CD4-positive, alpha-beta T cell treated with Interleukin-12 subunit alpha and Interleukin-12 subunit beta, for 1 hour (primary cell): ENCODE measurements at regions not wholly inside any gene's neighbourhood (a gene's known extent, or its start where the extent isn't known, plus 50 kb on each side); places are given as distances from the start of the nearest gene placed in this dataset.

Experiments
- DNase-seq: peaks from one replicate; pipeline ENCODE4 v3.0.0-alpha.2; 2020

- DNase-seq: no peak
Measured at GRCh38 chr3:130263708-130264107, 81.8 kb upstream of the COL6A5 start.

- no peak for DNase-seq
Measured at GRCh38 chr3:130266817-130267216, 78.7 kb upstream of the COL6A5 start.

GRCh38 chr3:130276203-130276803, 69.2 kb upstream of the COL6A5 start:
- DNase-seq: peak; percentile 21

- no peak for DNase-seq
Measured at GRCh38 chr3:130288670-130289069, 56.8 kb upstream of the COL6A5 start.

- DNase-seq: no peak
Measured at GRCh38 chr3:130291148-130291547, 54.3 kb upstream of the COL6A5 start.

- no peak for DNase-seq
Measured at GRCh38 chr3:130293247-130293646, 52.2 kb upstream of the COL6A5 start.
